GM23338 (cell line): ENCODE measurements at regions not wholly inside any gene's neighbourhood (a gene's known extent, or its start where the extent isn't known, plus 50 kb on each side); places are given as distances from the start of the nearest gene placed in this dataset.

Experiments used
- ATAC-seq: fragments of 200-7000 bp; cut with Tn5 transposase; 3 replicates; pipeline ENCODE4 v1.9.1; 2020
- DNase-seq: peaks from one replicate; pipeline ENCODE4 v3.0.0-alpha.2; 2015; ENCODE audit warnings: low spot score
- H2AFZ ChIP-seq: fragments of 200-600 bp; sonication (generic); 2 replicates; pipeline ENCODE4 v1.8.0; 2016; ENCODE audit warnings: antibody characterized with exemption, mild to moderate bottlenecking, moderate library complexity
- H3F3A ChIP-seq: fragments of 200-600 bp; sonication (generic); replicated peaks from 2 replicates; pipeline ENCODE4 v1.8.0; 2017; ENCODE audit warnings: antibody characterized with exemption, mixed run types, low read depth
- H3K27ac ChIP-seq: fragments of 200-600 bp; sonication (generic); 2 replicates; pipeline ENCODE4 v1.6.1; 2016; ENCODE audit warnings: low read depth
- H3K27me3 ChIP-seq: fragments of 200-600 bp; sonication (generic); 2 replicates; pipeline ENCODE4 v1.8.0; 2016; ENCODE audit warnings: mild to moderate bottlenecking, mixed run types, moderate library complexity; ENCODE audit not compliant: insufficient read depth
- H3K36me3 ChIP-seq: fragments of 200-600 bp; sonication (generic); 2 replicates; pipeline ENCODE4 v1.8.0; 2016; ENCODE audit warnings: mild to moderate bottlenecking; ENCODE audit not compliant: insufficient read depth
- H3K4me1 ChIP-seq: fragments of 200-600 bp; sonication (generic); 2 replicates; pipeline ENCODE4 v1.8.0; 2016; ENCODE audit warnings: mild to moderate bottlenecking, moderate library complexity; ENCODE audit not compliant: insufficient read depth
- H3K4me2 ChIP-seq: fragments of 200-600 bp; sonication (generic); 2 replicates; pipeline ENCODE4 v1.7.1; 2017; ENCODE audit warnings: mixed run types
- H3K4me3 ChIP-seq: fragments of 200-600 bp; sonication (generic); 2 replicates; pipeline ENCODE4 v1.6.1; 2016; ENCODE audit warnings: mixed run types
- H3K79me2 ChIP-seq: fragments of 200-600 bp; sonication (generic); replicated peaks from 2 replicates; pipeline ENCODE4 v1.8.0; 2017; ENCODE audit warnings: mild to moderate bottlenecking; ENCODE audit not compliant: insufficient read depth
- H3K9me2 ChIP-seq: fragments of 200-600 bp; sonication (generic); 2 replicates; pipeline ENCODE4 v1.8.0; 2017; ENCODE audit not compliant: insufficient read depth
- H4K20me1 ChIP-seq: fragments of 200-600 bp; sonication (generic); replicated peaks from 2 replicates; pipeline ENCODE4 v1.8.0; 2017; ENCODE audit warnings: mild to moderate bottlenecking; ENCODE audit not compliant: insufficient read depth
- H3K27ac Mint-ChIP-seq: 2 replicates; pipeline ENCODE4 v1.8.0; 2020; ENCODE audit warnings: inconsistent platforms, mild to moderate bottlenecking, moderate library complexity, mixed read lengths
- H3K27me3 Mint-ChIP-seq: 3 replicates; pipeline ENCODE4 v1.8.0; 2022; ENCODE audit warnings: low read depth, mild to moderate bottlenecking, moderate library complexity, mixed read lengths, inconsistent platforms; ENCODE audit not compliant: insufficient read depth, poor library complexity
- H3K36me3 Mint-ChIP-seq: 3 replicates; pipeline ENCODE4 v1.8.0; 2021; ENCODE audit warnings: low read depth, mild to moderate bottlenecking, inconsistent platforms, moderate library complexity, mixed read lengths
- H3K4me1 Mint-ChIP-seq: 3 replicates; pipeline ENCODE4 v1.8.0; 2020; ENCODE audit warnings: mild to moderate bottlenecking, inconsistent platforms, mixed read lengths
- H3K4me3 Mint-ChIP-seq: 3 replicates; pipeline ENCODE4 v1.8.0; 2021; ENCODE audit warnings: moderate library complexity, mild to moderate bottlenecking, inconsistent platforms, mixed read lengths
- H3K9me3 Mint-ChIP-seq: 3 replicates; pipeline ENCODE4 v1.8.0; 2020; ENCODE audit warnings: moderate library complexity, mild to moderate bottlenecking, inconsistent platforms, mixed read lengths
- CREB1 ChIP-seq: fragments of 250-450 bp; sonication (Bioruptor Pico); IDR thresholded peaks from 2 replicates; pipeline ENCODE4 v1.5.0; 2020; ENCODE audit warnings: low read depth, mild to moderate bottlenecking, moderate library complexity
- CTCF ChIP-seq, 2 experiments: fragments of 200-600 bp in 1 of 2; sonication (generic) in 1 of 2; conservative IDR thresholded peaks; 2 replicates each; pipeline versions ENCODE4 v1.5.1 to v1.6.1; 2016 to 2017; ENCODE audit warnings: antibody characterized with exemption in 2 of 2, low read depth in 2 of 2, mild to moderate bottlenecking in 2 of 2, moderate library complexity in 1 of 2
- ETS1 ChIP-seq: IDR thresholded peaks from 2 replicates; pipeline ENCODE4 v1.6.1; 2016; ENCODE audit warnings: antibody characterized with exemption
- EZH2 ChIP-seq: fragments of 200-600 bp; sonication (generic); IDR thresholded peaks from one replicate; pipeline ENCODE4 v1.8.0; 2017; ENCODE audit warnings: antibody characterized with exemption, mild to moderate bottlenecking, low read depth; ENCODE audit not compliant: unreplicated experiment
- EZH2phosphoT487 ChIP-seq: fragments of 200-600 bp; sonication (generic); IDR thresholded peaks from one replicate; pipeline ENCODE4 v1.8.1; 2018; ENCODE audit warnings: antibody characterized with exemption; ENCODE audit not compliant: unreplicated experiment
- JUNB ChIP-seq: IDR thresholded peaks from one replicate; pipeline ENCODE4 v1.6.1; 2016; ENCODE audit warnings: antibody characterized with exemption; ENCODE audit not compliant: unreplicated experiment
- NANOG ChIP-seq: IDR thresholded peaks from 2 replicates; pipeline ENCODE4 v1.6.1; 2016; ENCODE audit warnings: antibody characterized with exemption, borderline replicate concordance
- POLR2AphosphoS5 ChIP-seq: IDR thresholded peaks from 2 replicates; pipeline ENCODE4 v1.6.1; 2016; ENCODE audit warnings: antibody characterized with exemption, low read depth
- REST ChIP-seq: IDR thresholded peaks from one replicate; pipeline ENCODE4 v1.6.1; 2018; ENCODE audit warnings: antibody characterized with exemption; ENCODE audit not compliant: unreplicated experiment
- STAT1 ChIP-seq: IDR thresholded peaks from one replicate; pipeline ENCODE4 v1.6.1; 2016; ENCODE audit warnings: antibody characterized with exemption; ENCODE audit not compliant: unreplicated experiment
- ZNF114 ChIP-seq: fragments of 250-450 bp; sonication (Bioruptor Pico); IDR thresholded peaks from 2 replicates; pipeline ENCODE4 v1.5.0; 2020; ENCODE audit warnings: mild to moderate bottlenecking, moderate library complexity
- ZNF331 ChIP-seq: fragments of 250-450 bp; sonication (Bioruptor Pico); IDR thresholded peaks from 2 replicates; pipeline ENCODE4 v1.5.0; 2020; ENCODE audit warnings: low read depth, mild to moderate bottlenecking, moderate library complexity
- ZNF462 ChIP-seq: fragments of 250-450 bp; sonication (Bioruptor Pico); IDR thresholded peaks from 2 replicates; pipeline ENCODE4 v1.5.0; 2020; ENCODE audit warnings: mild to moderate bottlenecking, moderate library complexity

GRCh38 chr5:42015681-42016080, 90.6 kb downstream of the FBXO4 start:
- no peaks in the 10 kb centered on the region for H3K27me3 Mint-ChIP-seq
- H4K20me1 ChIP-seq, result no peaks in the 10 kb centered on the region
- H3K9me2 ChIP-seq, result no peaks in the 10 kb centered on the region
- H3K79me2 ChIP-seq, result no peaks in the 10 kb centered on the region
- no peaks in the 10 kb centered on the region for H3K4me1 ChIP-seq
- no peak overlapping the region for H3K27ac ChIP-seq
- H3K27ac Mint-ChIP-seq, result no peak overlapping the region
- no peak overlapping the region for H3K4me3 Mint-ChIP-seq
- peaks cover 3% of the 10 kb centered on the region; the same call in 2 of the 3 replicates for H3K4me1 Mint-ChIP-seq
- H3K36me3 Mint-ChIP-seq, result no peaks in the 10 kb centered on the region
- TF ChIP-seq ETS1 (no peak), STAT1 (no peak), ZNF331 (CRISPR knock-in tag) (no peak), EZH2 (no peak), POLR2AphosphoS5 (no peak), REST (no peak), CREB1 (CRISPR knock-in tag) (no peak), CTCF (conservative IDR thresholded peaks at IDR 0.05; ENCODE audit: low read depth in 2 of 2) (no peak), JUNB (no peak), EZH2phosphoT487 (no peak), NANOG (no peak), ZNF114 (CRISPR knock-in tag) (no peak), ZNF462 (no peak)
- no peak overlapping the region for H3K4me3 ChIP-seq
- no peaks in the 10 kb centered on the region for H3K36me3 ChIP-seq
- H2AFZ ChIP-seq, result no peak overlapping the region; the same call in 1 of the 2 replicates
- no peak for DNase-seq
- no peak for ATAC-seq
- no peaks in the 10 kb centered on the region for H3K27me3 ChIP-seq
- H3K9me3 Mint-ChIP-seq, result peaks cover 4% of the 10 kb centered on the region; the same call in 1 of the 3 replicates
- H3K4me2 ChIP-seq, result no peak overlapping the region
- H3F3A ChIP-seq, result no peaks in the 10 kb centered on the region
